HEK293 (cell line): ENCODE measurements at regions not wholly inside any gene's neighbourhood (a gene's known extent, or its start where the extent isn't known, plus 50 kb on each side); places are given as distances from the start of the nearest gene placed in this dataset.

Experiments
- CTCF ChIA-PET: fragments of 350-600 bp; formaldehyde crosslinking; extraction: SDS; loops from one replicate; lab custom pipeline; 2021; ENCODE audit warnings: antibody characterized with exemption; lab: Yijun Ruan, JAX
- POLR2A ChIA-PET: fragments of 300-600 bp; formaldehyde crosslinking; extraction: SDS; loops from one replicate; lab custom pipeline; 2020; ENCODE audit warnings: antibody characterized with exemption, inconsistent platforms; lab: Yijun Ruan, JAX
- H3K27ac ChIP-seq: fragments of 200-500 bp; sonication (Bioruptor generic); 2 replicates; pipeline ENCODE4 v1.5.1; 2014; ENCODE audit warnings: low read depth, low read length, control low read depth, inconsistent platforms; ENCODE audit errors: extremely low read depth
- H3K36me3 ChIP-seq, 2 experiments: fragments of 200-500 bp in 1 of 2; sonication (Bioruptor generic) in 1 of 2; 1 replicate in 1 of 2; 2 replicates in 1 of 2; pipeline ENCODE4 v1.5.1; 2014 to 2017; ENCODE audit warnings: inconsistent platforms in 2 of 2, low read length in 2 of 2; ENCODE audit not compliant: control insufficient read depth in 2 of 2, insufficient read depth in 1 of 2
- H3K4me1 ChIP-seq: fragments of 200-500 bp; sonication (Bioruptor generic); 2 replicates; pipeline ENCODE4 v1.5.1; 2014; ENCODE audit warnings: mild to moderate bottlenecking, low read length, inconsistent platforms; ENCODE audit not compliant: control insufficient read depth, insufficient read depth
- H3K4me3 ChIP-seq: 2 replicates; pipeline ENCODE4 v1.5.1; 2011; ENCODE audit warnings: low read depth, mild to moderate bottlenecking, control low read depth, low read length, moderate library complexity
- H3K9me3 ChIP-seq: fragments of 200-500 bp; sonication (Bioruptor generic); 2 replicates; pipeline ENCODE4 v1.5.1; 2014; ENCODE audit warnings: low read depth, low read length, inconsistent platforms; ENCODE audit not compliant: control insufficient read depth, insufficient read depth
- CTCF ChIP-seq: fragments of 450-650 bp; formaldehyde crosslinking; IDR thresholded peaks from 2 replicates; pipeline ENCODE4 v1.5.1; 2016; ENCODE audit warnings: missing biosample characterization, missing genetic modification characterization
- FEZF1 ChIP-seq: fragments of 450-650 bp; formaldehyde crosslinking; IDR thresholded peaks from 2 replicates; pipeline ENCODE4 v1.5.1; 2016; ENCODE audit warnings: missing biosample characterization, missing genetic modification characterization
- KLF1 ChIP-seq: fragments of 450-650 bp; formaldehyde crosslinking; IDR thresholded peaks from 2 replicates; pipeline ENCODE4 v1.5.1; 2016; ENCODE audit warnings: missing biosample characterization, missing genetic modification characterization
- MEIS1 ChIP-seq: sonication (generic); formaldehyde crosslinking; IDR thresholded peaks from 2 replicates; pipeline ENCODE4 v1.8.1; 2022; ENCODE audit warnings: missing genetic modification reagents, mild to moderate bottlenecking, borderline replicate concordance
- MYNN ChIP-seq: fragments of 450-650 bp; formaldehyde crosslinking; IDR thresholded peaks from 2 replicates; pipeline ENCODE4 v1.5.1; 2016; ENCODE audit warnings: missing biosample characterization, missing genetic modification characterization, borderline replicate concordance
- OVOL3 ChIP-seq: fragments of 450-650 bp; formaldehyde crosslinking; IDR thresholded peaks from 2 replicates; pipeline ENCODE4 v1.5.1; 2016; ENCODE audit warnings: missing biosample characterization, missing genetic modification characterization
- PBX3 ChIP-seq: sonication (generic); formaldehyde crosslinking; IDR thresholded peaks from 2 replicates; pipeline ENCODE4 v1.8.1; 2022; ENCODE audit warnings: mild to moderate bottlenecking, moderate library complexity, missing genetic modification reagents
- PRDM10 ChIP-seq: fragments of 450-650 bp; formaldehyde crosslinking; IDR thresholded peaks from 2 replicates; pipeline ENCODE4 v1.5.1; 2016; ENCODE audit warnings: missing biosample characterization, missing genetic modification characterization
- REPIN1 ChIP-seq: fragments of 450-650 bp; formaldehyde crosslinking; IDR thresholded peaks from 2 replicates; pipeline ENCODE4 v1.5.1; 2017; ENCODE audit warnings: missing biosample characterization, missing genetic modification characterization, low read depth
- TCF7L2 ChIP-seq: IDR thresholded peaks from 2 replicates; pipeline ENCODE4 v1.6.1; 2011; ENCODE audit warnings: low read depth, mild to moderate bottlenecking, inconsistent platforms, low read length, moderate library complexity, borderline replicate concordance
- ZBTB49 ChIP-seq: fragments of 450-650 bp; formaldehyde crosslinking; IDR thresholded peaks from 2 replicates; pipeline ENCODE4 v1.5.1; 2016; ENCODE audit warnings: missing biosample characterization, missing genetic modification characterization, low read depth
- ZBTB7A ChIP-seq: fragments of 450-650 bp; formaldehyde crosslinking; IDR thresholded peaks from 2 replicates; pipeline ENCODE4 v1.5.1; 2016; ENCODE audit warnings: low read depth, missing biosample characterization, missing genetic modification characterization
- ZNF140 ChIP-seq: fragments of 450-650 bp; formaldehyde crosslinking; IDR thresholded peaks from 2 replicates; pipeline ENCODE4 v1.5.1; 2016; ENCODE audit warnings: missing biosample characterization, missing genetic modification characterization
- ZNF366 ChIP-seq: fragments of 450-650 bp; formaldehyde crosslinking; conservative IDR thresholded peaks from 2 replicates; pipeline ENCODE4 v1.5.1; 2016; ENCODE audit warnings: missing biosample characterization, missing genetic modification characterization
- ZNF404 ChIP-seq: fragments of 450-650 bp; formaldehyde crosslinking; IDR thresholded peaks from 2 replicates; pipeline ENCODE4 v1.5.1; 2017; ENCODE audit warnings: missing biosample characterization, missing genetic modification characterization
- ZNF426 ChIP-seq: fragments of 450-650 bp; formaldehyde crosslinking; IDR thresholded peaks from 2 replicates; pipeline ENCODE4 v1.5.1; 2017; ENCODE audit warnings: missing biosample characterization, missing genetic modification characterization, mild to moderate bottlenecking, inconsistent platforms, moderate library complexity
- ZNF555 ChIP-seq: fragments of 450-650 bp; formaldehyde crosslinking; conservative IDR thresholded peaks from 2 replicates; pipeline ENCODE4 v1.5.1; 2017; ENCODE audit warnings: missing biosample characterization, mild to moderate bottlenecking, missing genetic modification characterization, inconsistent platforms
- ZNF560 ChIP-seq: fragments of 450-650 bp; formaldehyde crosslinking; IDR thresholded peaks from 2 replicates; pipeline ENCODE4 v1.5.1; 2017; ENCODE audit warnings: missing biosample characterization, missing genetic modification characterization, borderline replicate concordance
- ZNF624 ChIP-seq: fragments of 450-650 bp; formaldehyde crosslinking; IDR thresholded peaks from 2 replicates; pipeline ENCODE4 v1.5.1; 2017; ENCODE audit warnings: missing biosample characterization, missing genetic modification characterization
- ZNF785 ChIP-seq: fragments of 450-650 bp; formaldehyde crosslinking; IDR thresholded peaks from 2 replicates; pipeline ENCODE4 v1.5.1; 2016; ENCODE audit warnings: missing biosample characterization, missing genetic modification characterization
- ZXDB ChIP-seq: fragments of 450-650 bp; formaldehyde crosslinking; IDR thresholded peaks from 2 replicates; pipeline ENCODE4 v1.5.1; 2016; ENCODE audit warnings: missing biosample characterization, missing genetic modification characterization

GRCh38 chr1:63082766-63083165 lies 239.6 kb upstream of the FOXD3 start:
- ChIA-PET POLR2A (no interaction called here), CTCF (no interaction called here)

GRCh38 chr1:63087966-63088365 lies 234.4 kb upstream of the FOXD3 start:
- no peaks in the 10 kb centered on the region for H3K4me1 ChIP-seq
- no peak overlapping the region for H3K4me3 ChIP-seq
- no peaks in the 10 kb centered on the region for H3K9me3 ChIP-seq
- H3K27ac ChIP-seq, result no peak overlapping the region
- TF ChIP-seq ZBTB49 (tag by site-specific recombination), result no peak
- ChIA-PET CTCF (no interaction called here), POLR2A (no interaction called here)
- no peaks in the 10 kb centered on the region for H3K36me3 ChIP-seq

More at GRCh38 chr1:63082766-63083165, 239.6 kb upstream of the FOXD3 start:
- H3K27ac ChIP-seq, result no peak overlapping the region
- no peak overlapping the region for H3K4me3 ChIP-seq
- H3K36me3 ChIP-seq, result no peaks in the 10 kb centered on the region
- TF ChIP-seq FEZF1 (tag by site-specific recombination), result no peak
- TF ChIP-seq ZNF624 (tag by site-specific recombination), result no peak
- TF ChIP-seq ZNF785 (tag by site-specific recombination), result no peak
- no peak for TF ChIP-seq ZNF404 (tag by site-specific recombination)
- no peak for TF ChIP-seq OVOL3 (tag by site-specific recombination)
- 0 out of 2 replicates have a peak, but pooled peaks have one; percentile 50 for TF ChIP-seq MYNN (tag by site-specific recombination)
- no peaks in the 10 kb centered on the region for H3K4me1 ChIP-seq
- H3K9me3 ChIP-seq, result no peaks in the 10 kb centered on the region

GRCh38 chr1:63099188-63099587 lies 223.2 kb upstream of the FOXD3 start:
- TF ChIP-seq PBX3 (CRISPR knock-in tag) (no peak), ZNF560 (no peak), ZNF426 (no peak), ZXDB (tag by site-specific recombination) (no peak), ZBTB7A (no peak), REPIN1 (tag by site-specific recombination) (no peak)
- Histone ChIP-seq H3K36me3 (no peaks in the 10 kb centered on the region), H3K27ac (no peak overlapping the region), H3K4me3 (no peak overlapping the region), H3K4me1 (no peaks in the 10 kb centered on the region), H3K9me3 (no peaks in the 10 kb centered on the region)
- ChIA-PET CTCF (interaction anchor here (0.6 kb wide), 1 partner anchor 1586 kb away, joined by 3 read pairs; no protein-coding TSS in a partner anchor), POLR2A (no interaction called here)

GRCh38 chr1:63101336-63101735 lies 221.0 kb upstream of the FOXD3 start:
- no peak overlapping the region for H3K4me3 ChIP-seq
- no peaks in the 10 kb centered on the region for H3K36me3 ChIP-seq
- H3K9me3 ChIP-seq, result no peaks in the 10 kb centered on the region
- no peak overlapping the region for H3K27ac ChIP-seq
- H3K4me1 ChIP-seq, result no peaks in the 10 kb centered on the region
- POLR2A ChIA-PET, result no interaction called here
- CTCF ChIA-PET, result interaction anchor here (0.7 to 1.6 kb wide), 2 partner anchors 48 to 454 kb away, joined by 3 to 4 read pairs; no protein-coding TSS in a partner anchor
- TF ChIP-seq TCF7L2 (no peak), CTCF (tag by site-specific recombination) (no peak), MEIS1 (CRISPR knock-in tag) (no peak), ZNF140 (no peak), PRDM10 (tag by site-specific recombination) (no peak), ZNF555 (tag by site-specific recombination) (no peak), ZNF366 (no peak), KLF1 (tag by site-specific recombination) (no peak)
